ENCODE measurements at regions not wholly inside any gene's neighbourhood (a gene's known extent, or its start where the extent isn't known, plus 50 kb on each side); places are given as distances from the start of the nearest gene placed in this dataset.

DNA sequence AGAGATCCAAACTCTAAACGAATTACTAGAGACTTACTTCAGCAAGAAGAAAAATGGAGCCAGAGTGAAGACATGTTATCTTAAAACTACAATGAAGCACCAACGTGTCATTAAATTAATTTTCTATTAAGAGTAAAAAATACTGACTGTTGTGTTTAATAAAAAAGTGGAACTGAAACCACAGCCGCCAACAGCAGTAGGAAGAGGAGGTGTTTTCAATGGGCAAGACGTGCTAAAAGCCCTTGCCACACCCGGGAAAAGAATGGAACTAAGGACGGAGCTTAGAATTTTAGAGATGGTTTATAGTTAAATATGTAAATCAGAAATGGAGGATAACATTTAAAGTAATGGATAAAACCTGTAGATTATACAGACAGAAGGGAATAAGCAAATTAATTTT is 608.7 kb downstream of the TFAP2A start:
- Histone ChIP-seq H3K18ac (ENCODE audit: low read depth, low read length) (no peak overlapping the region), H2AK5ac (ENCODE audit: low read depth, low read length) (no peak overlapping the region), H2BK120ac (ENCODE audit: low read depth, low read length) (no peak overlapping the region), H3K4me2 (ENCODE audit: low read depth, low read length) (no peak overlapping the region), H3K4ac (ENCODE audit: low read depth, low read length) (no peak overlapping the region), H3K4me1 (ENCODE audit: control insufficient read depth, insufficient read depth, low read length) (peaks cover 2% of the 10 kb centered on the region; the same call in 1 of the 2 replicates), H4K5ac (ENCODE audit: low read depth, low read length) (no peak overlapping the region), H3K27ac (ENCODE audit: insufficient read depth, low read length) (no peak overlapping the region), H4K20me1 (ENCODE audit: insufficient read depth, low read length) (no peaks in the 10 kb centered on the region), H2AK9ac (replicated peaks; ENCODE audit: low read depth, low read length, poor library complexity) (no peak overlapping the region), H3K36me3 (ENCODE audit: control insufficient read depth, insufficient read depth, low read length) (no peaks in the 10 kb centered on the region), H3K27me3 (ENCODE audit: control insufficient read depth, insufficient read depth, low read length) (no peaks in the 10 kb centered on the region), H4K8ac (ENCODE audit: low read depth in 2 of 2, low read length in 2 of 2) (no peak overlapping the region), H4K91ac (ENCODE audit: insufficient read depth, low read depth, low read length) (no peak overlapping the region), H3K23ac (ENCODE audit: low read depth, low read length) (no peak overlapping the region), H3K79me1 (ENCODE audit: low read depth in 1 of 2, low read length in 2 of 2) (no peaks in the 10 kb centered on the region), H3K4me3 (ENCODE audit: insufficient read depth, low read depth, low read length) (no peak overlapping the region), H3K56ac (ENCODE audit: extremely low read depth, insufficient read depth, low read length) (no peak overlapping the region), H3K9ac (ENCODE audit: low read depth, low read length) (no peak overlapping the region), H3K9me1 (ENCODE audit: insufficient read depth, low read length) (no peaks in the 10 kb centered on the region), H2AFZ (replicated peaks; ENCODE audit: low read length, poor library complexity) (no peak overlapping the region), H2BK5ac (ENCODE audit: low read depth, low read length, poor library complexity, severe bottlenecking) (no peak overlapping the region), H3K9me3 (ENCODE audit: control insufficient read depth, insufficient read depth, low read length) (peaks cover 2% of the 10 kb centered on the region; the same call in 1 of the 2 replicates), H3K14ac (replicated peaks; ENCODE audit: low read depth, low read length) (no peak overlapping the region), H2BK20ac (ENCODE audit: low read depth, low read length) (no peak overlapping the region), H2BK15ac (ENCODE audit: low read depth, low read length) (no peak overlapping the region)
- intact Hi-C loops (cut with micrococcal nuclease): loop anchor here (10.0 kb wide), 2 partner anchors 339 to 551 kb away; no protein-coding TSS in a partner anchor
- ChIA-PET CTCF (no interaction called here), POLR2A (ENCODE audit: unreplicated experiment) (no interaction called here)
- ATAC-seq (ENCODE audit: low read depth): no peak
- in situ Hi-C loops (cut with MboI; ENCODE audit: low sequenced_read_pairs): no loop called here
- TF ChIP-seq CEBPB (IDR thresholded peaks at IDR 0.05; ENCODE audit: low read depth, low read length) (no peak), CHD1 (IDR thresholded peaks at IDR 0.05; ENCODE audit: low read depth, low read length) (no peak)
- 50% methylated on average over 1 of the region's 6 CpGs; no CpG with 5 or more reads in 1 of the 2 experiments for WGBS, 2 experiments (ENCODE audit: extremely low coverage in 2 of 2, insufficient read length in 1 of 2)
- DNase-seq: no peak
- dilution Hi-C loops (cut with HindIII; ENCODE audit: low sequenced_read_pairs, unreplicated experiment): no loop called here
- BruUV-seq (replicated peaks): no TSS peak
